ENCODE measurements at regions not wholly inside any gene's neighbourhood (a gene's known extent, or its start where the extent isn't known, plus 50 kb on each side); places are given as distances from the start of the nearest gene placed in this dataset.

DNA sequence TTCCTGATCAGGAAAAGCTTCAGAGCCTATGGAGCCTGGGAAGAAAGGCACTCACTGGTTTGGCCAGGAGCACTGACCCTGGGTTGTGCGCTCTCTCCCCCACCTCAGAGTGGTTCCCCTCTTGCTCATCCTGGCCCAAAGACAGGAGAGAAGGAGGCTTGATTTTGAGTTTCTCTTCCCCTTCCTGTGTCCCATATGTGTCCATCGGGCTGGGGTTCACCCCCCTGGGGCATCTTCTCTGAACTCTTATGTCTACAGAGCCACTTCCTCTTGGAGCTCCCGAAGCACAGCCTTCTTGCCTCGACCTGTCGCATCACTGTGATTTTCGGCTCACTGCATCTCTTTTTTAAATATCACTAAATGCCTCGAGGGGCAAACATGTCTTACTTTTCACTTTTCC is 692.3 kb downstream of the RNF144A start:
- no peak for TF ChIP-seq ZBTB7A (IDR thresholded peaks at IDR 0.05; ENCODE audit: low read depth)
- no peak for TF ChIP-seq TAF1 (IDR thresholded peaks at IDR 0.05; ENCODE audit: low read depth)

DNA sequence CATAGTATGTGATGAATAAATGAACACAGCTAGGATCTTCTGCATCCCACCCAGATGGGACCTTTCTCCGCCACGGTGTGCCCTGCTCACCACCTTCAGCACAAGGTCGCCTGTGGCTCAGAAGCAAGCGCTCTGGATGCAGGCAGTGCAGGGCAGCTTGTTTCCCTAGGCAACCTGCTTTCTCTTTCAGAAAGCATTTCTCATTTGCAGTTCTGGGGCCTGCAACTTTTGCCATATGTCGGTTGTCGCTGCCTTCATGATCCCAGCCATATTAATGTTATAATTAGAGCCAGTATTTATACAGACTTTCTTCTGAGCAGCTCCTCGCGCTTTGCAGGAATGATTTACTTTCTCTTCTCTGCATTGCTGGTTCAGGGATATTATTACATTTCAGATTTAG is 692.8 kb downstream of the RNF144A start:
- TF ChIP-seq, protein P1, sequence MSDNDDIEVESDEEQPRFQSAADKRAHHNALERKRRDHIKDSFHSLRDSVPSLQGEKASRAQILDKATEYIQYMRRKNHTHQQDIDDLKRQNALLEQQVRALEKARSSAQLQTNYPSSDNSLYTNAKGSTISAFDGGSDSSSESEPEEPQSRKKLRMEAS (IDR thresholded peaks at IDR 0.05): no peak
- no peak for TF ChIP-seq NFIC (IDR thresholded peaks at IDR 0.05)
- TF ChIP-seq CEBPB (IDR thresholded peaks at IDR 0.05): no peak
- TF ChIP-seq EP300 (IDR thresholded peaks at IDR 0.05; ENCODE audit: borderline replicate concordance): no peak
- TF ChIP-seq, protein P2, sequence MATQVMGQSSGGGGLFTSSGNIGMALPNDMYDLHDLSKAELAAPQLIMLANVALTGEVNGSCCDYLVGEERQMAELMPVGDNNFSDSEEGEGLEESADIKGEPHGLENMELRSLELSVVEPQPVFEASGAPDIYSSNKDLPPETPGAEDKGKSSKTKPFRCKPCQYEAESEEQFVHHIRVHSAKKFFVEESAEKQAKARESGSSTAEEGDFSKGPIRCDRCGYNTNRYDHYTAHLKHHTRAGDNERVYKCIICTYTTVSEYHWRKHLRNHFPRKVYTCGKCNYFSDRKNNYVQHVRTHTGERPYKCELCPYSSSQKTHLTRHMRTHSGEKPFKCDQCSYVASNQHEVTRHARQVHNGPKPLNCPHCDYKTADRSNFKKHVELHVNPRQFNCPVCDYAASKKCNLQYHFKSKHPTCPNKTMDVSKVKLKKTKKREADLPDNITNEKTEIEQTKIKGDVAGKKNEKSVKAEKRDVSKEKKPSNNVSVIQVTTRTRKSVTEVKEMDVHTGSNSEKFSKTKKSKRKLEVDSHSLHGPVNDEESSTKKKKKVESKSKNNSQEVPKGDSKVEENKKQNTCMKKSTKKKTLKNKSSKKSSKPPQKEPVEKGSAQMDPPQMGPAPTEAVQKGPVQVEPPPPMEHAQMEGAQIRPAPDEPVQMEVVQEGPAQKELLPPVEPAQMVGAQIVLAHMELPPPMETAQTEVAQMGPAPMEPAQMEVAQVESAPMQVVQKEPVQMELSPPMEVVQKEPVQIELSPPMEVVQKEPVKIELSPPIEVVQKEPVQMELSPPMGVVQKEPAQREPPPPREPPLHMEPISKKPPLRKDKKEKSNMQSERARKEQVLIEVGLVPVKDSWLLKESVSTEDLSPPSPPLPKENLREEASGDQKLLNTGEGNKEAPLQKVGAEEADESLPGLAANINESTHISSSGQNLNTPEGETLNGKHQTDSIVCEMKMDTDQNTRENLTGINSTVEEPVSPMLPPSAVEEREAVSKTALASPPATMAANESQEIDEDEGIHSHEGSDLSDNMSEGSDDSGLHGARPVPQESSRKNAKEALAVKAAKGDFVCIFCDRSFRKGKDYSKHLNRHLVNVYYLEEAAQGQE (IDR thresholded peaks at IDR 0.05; ENCODE audit: low read depth): no peak
- TF ChIP-seq ZBTB7A (IDR thresholded peaks at IDR 0.05; ENCODE audit: low read depth): no peak
- no peak for TF ChIP-seq TCF12 (IDR thresholded peaks at IDR 0.05; ENCODE audit: low read depth)
- TF ChIP-seq RAD21 (IDR thresholded peaks at IDR 0.05; ENCODE audit: low read depth): no peak
- no peak for TF ChIP-seq TEAD4 (IDR thresholded peaks at IDR 0.05)
- TF ChIP-seq, protein P3, sequence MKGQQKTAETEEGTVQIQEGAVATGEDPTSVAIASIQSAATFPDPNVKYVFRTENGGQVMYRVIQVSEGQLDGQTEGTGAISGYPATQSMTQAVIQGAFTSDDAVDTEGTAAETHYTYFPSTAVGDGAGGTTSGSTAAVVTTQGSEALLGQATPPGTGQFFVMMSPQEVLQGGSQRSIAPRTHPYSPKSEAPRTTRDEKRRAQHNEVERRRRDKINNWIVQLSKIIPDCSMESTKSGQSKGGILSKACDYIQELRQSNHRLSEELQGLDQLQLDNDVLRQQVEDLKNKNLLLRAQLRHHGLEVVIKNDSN (IDR thresholded peaks at IDR 0.05): no peak
- no peak for TF ChIP-seq CREB1 (IDR thresholded peaks at IDR 0.05; ENCODE audit: low read depth)
- TF ChIP-seq EGR1 (IDR thresholded peaks at IDR 0.05): no peak
- TF ChIP-seq YY1 (IDR thresholded peaks at IDR 0.05; ENCODE audit: low read depth): no peak
- no peak for TF ChIP-seq FOXM1 (IDR thresholded peaks at IDR 0.05; ENCODE audit: borderline replicate concordance, low read depth)
- no peak for TF ChIP-seq TAF1 (IDR thresholded peaks at IDR 0.05; ENCODE audit: low read depth)

DNA sequence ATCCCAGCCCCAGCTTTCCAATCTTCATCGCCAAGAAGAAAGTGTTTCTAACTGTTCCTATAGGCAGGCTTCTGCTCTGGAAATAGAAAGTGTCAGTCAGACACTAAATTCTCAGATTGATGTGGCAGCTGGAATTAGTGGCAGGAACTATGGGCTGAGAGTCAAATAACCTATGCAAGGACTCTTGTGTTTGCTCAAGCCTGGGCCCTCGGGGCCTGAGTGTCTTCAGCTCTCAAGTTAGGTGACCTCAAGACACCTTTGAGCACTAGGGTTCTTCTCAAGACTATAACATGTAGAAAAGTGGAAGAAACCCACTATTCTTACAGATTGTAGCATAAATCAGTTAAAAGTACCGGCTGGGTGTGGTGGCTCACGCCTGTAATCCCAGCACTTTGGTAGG is 694.5 kb downstream of the RNF144A start:
- TF ChIP-seq CREB1 (IDR thresholded peaks at IDR 0.05; ENCODE audit: low read depth) (no peak), TCF12 (IDR thresholded peaks at IDR 0.05; ENCODE audit: low read depth) (no peak), EP300 (IDR thresholded peaks at IDR 0.05; ENCODE audit: borderline replicate concordance) (no peak), TEAD4 (IDR thresholded peaks at IDR 0.05) (no peak), NFIC (IDR thresholded peaks at IDR 0.05) (no peak), FOXM1 (IDR thresholded peaks at IDR 0.05; ENCODE audit: borderline replicate concordance, low read depth) (no peak), RAD21 (IDR thresholded peaks at IDR 0.05; ENCODE audit: low read depth) (no peak), TAF1 (IDR thresholded peaks at IDR 0.05; ENCODE audit: low read depth) (no peak), YY1 (IDR thresholded peaks at IDR 0.05; ENCODE audit: low read depth) (no peak), EGR1 (IDR thresholded peaks at IDR 0.05) (no peak), CEBPB (IDR thresholded peaks at IDR 0.05) (no peak), ZBTB7A (IDR thresholded peaks at IDR 0.05; ENCODE audit: low read depth) (no peak)
- TF ChIP-seq, protein P1 (IDR thresholded peaks at IDR 0.05): no peak
- TF ChIP-seq, protein P3 (IDR thresholded peaks at IDR 0.05): no peak
- TF ChIP-seq, protein P2 (IDR thresholded peaks at IDR 0.05; ENCODE audit: low read depth): no peak

DNA sequence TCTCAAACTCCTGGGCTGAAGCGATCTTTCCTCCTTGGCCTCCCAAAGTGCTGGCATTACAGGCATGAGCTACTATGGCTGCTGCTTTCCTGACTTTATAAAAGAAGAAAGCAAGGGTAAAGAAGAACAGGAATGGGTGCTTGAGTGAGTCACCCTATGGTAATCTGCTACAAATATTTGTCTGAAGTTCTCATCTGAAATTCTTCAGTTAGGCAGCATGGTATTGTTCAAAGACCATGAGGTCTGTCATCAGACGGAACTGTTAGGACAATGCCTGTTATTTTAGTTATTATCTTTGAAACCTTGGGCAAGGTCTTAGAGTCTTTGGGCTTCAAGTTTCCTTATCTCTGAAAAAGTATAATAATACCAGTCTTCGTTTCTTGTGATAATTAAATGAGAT is 695.8 kb downstream of the RNF144A start:
- no peak for TF ChIP-seq EGR1 (IDR thresholded peaks at IDR 0.05)
- no peak for TF ChIP-seq FOXM1 (IDR thresholded peaks at IDR 0.05; ENCODE audit: borderline replicate concordance, low read depth)
- no peak for TF ChIP-seq ZBTB7A (IDR thresholded peaks at IDR 0.05; ENCODE audit: low read depth)
- no peak for TF ChIP-seq NFIC (IDR thresholded peaks at IDR 0.05)
- TF ChIP-seq, protein P3 (IDR thresholded peaks at IDR 0.05): no peak
- no peak for TF ChIP-seq TEAD4 (IDR thresholded peaks at IDR 0.05)
- TF ChIP-seq RAD21 (IDR thresholded peaks at IDR 0.05; ENCODE audit: low read depth): no peak
- no peak for TF ChIP-seq CEBPB (IDR thresholded peaks at IDR 0.05)
- no peak for TF ChIP-seq YY1 (IDR thresholded peaks at IDR 0.05; ENCODE audit: low read depth)
- TF ChIP-seq TAF1 (IDR thresholded peaks at IDR 0.05; ENCODE audit: low read depth): no peak
- no peak for TF ChIP-seq CREB1 (IDR thresholded peaks at IDR 0.05; ENCODE audit: low read depth)
- TF ChIP-seq TCF12 (IDR thresholded peaks at IDR 0.05; ENCODE audit: low read depth): no peak
- TF ChIP-seq, protein P1 (IDR thresholded peaks at IDR 0.05): no peak
- TF ChIP-seq, protein P2 (IDR thresholded peaks at IDR 0.05; ENCODE audit: low read depth): no peak
